H1 (cell line): ENCODE measurements at regions not wholly inside any gene's neighbourhood (a gene's known extent, or its start where the extent isn't known, plus 50 kb on each side); places are given as distances from the start of the nearest gene placed in this dataset.

ENCODE experiments used
- CTCF ChIA-PET: fragments of 300-600 bp; sonication (Branson Sonifier 250); formaldehyde crosslinking; loops from one replicate; lab custom pipeline; 2021; ENCODE audit not compliant: partially characterized antibody; lab: Charles Lee
- POLR2A ChIA-PET: fragments of 300-600 bp; sonication (Branson Sonifier 250); formaldehyde crosslinking; loops from one replicate; lab custom pipeline; 2021; ENCODE audit warnings: inconsistent platforms; ENCODE audit not compliant: partially characterized antibody; lab: Charles Lee
- DNase-seq, 2 experiments: peaks; one replicate each; pipeline versions ENCODE4 v3.0.0 to v3.0.0-alpha.2; 2010 to 2022; ENCODE audit warnings: low spot score in 2 of 2, low read depth in 1 of 2, mixed read lengths in 1 of 2
- FAIRE-seq: peaks from 2 replicates; lab custom pipeline; 2011; peaks lifted over from hg19 to GRCh38; lab: Jason Lieb, UNC
- H2AFZ ChIP-seq: 2 replicates; pipeline ENCODE4 v1.8.1; 2012; ENCODE audit warnings: low read length, inconsistent platforms
- H2AK5ac ChIP-seq: 2 replicates; pipeline ENCODE4 v1.6.1; 2013; ENCODE audit warnings: low read depth, low read length
- H2BK120ac ChIP-seq: replicated peaks from 2 replicates; pipeline ENCODE3; 2013; ENCODE audit warnings: low read depth, low read length, inconsistent platforms
- H2BK12ac ChIP-seq: 2 replicates; pipeline ENCODE4 v1.6.1; 2013; ENCODE audit warnings: low read depth, low read length
- H2BK15ac ChIP-seq: 2 replicates; pipeline ENCODE4 v1.6.1; 2013; ENCODE audit warnings: low read length
- H2BK20ac ChIP-seq: 2 replicates; pipeline ENCODE4 v1.6.1; 2013; ENCODE audit warnings: low read length
- H2BK5ac ChIP-seq: 2 replicates; pipeline ENCODE4 v1.6.1; 2013; ENCODE audit warnings: low read depth, low read length
- H3K14ac ChIP-seq: 2 replicates; pipeline ENCODE4 v1.6.1; 2013; ENCODE audit warnings: inconsistent platforms; ENCODE audit not compliant: insufficient read length
- H3K18ac ChIP-seq: 2 replicates; pipeline ENCODE4 v1.6.1; 2013; ENCODE audit warnings: low read length; ENCODE audit errors: extremely low read depth
- H3K23ac ChIP-seq: 2 replicates; pipeline ENCODE4 v1.6.1; 2013; ENCODE audit warnings: inconsistent platforms; ENCODE audit not compliant: insufficient read length
- H3K23me2 ChIP-seq: 2 replicates; pipeline ENCODE4 v1.6.1; 2013; ENCODE audit warnings: low read depth, low read length
- H3K27ac ChIP-seq: 2 replicates; pipeline ENCODE4 v1.6.1; 2011; ENCODE audit warnings: low read depth, low read length, inconsistent platforms
- H3K27me3 ChIP-seq, 4 experiments: replicated peaks in 1 of 4; 1 replicate in 1 of 4; 2 replicates in 3 of 4; pipeline versions ENCODE4 v1.6.1 to v1.8.1; 2011 to 2013; ENCODE audit warnings: low read length in 3 of 4, mild to moderate bottlenecking in 3 of 4, inconsistent platforms in 2 of 4, mixed read lengths in 2 of 4, moderate library complexity in 1 of 4; ENCODE audit not compliant: control insufficient read depth in 3 of 4, insufficient read depth in 3 of 4; ENCODE audit errors: extremely low read depth in 1 of 4
- H3K36me3 ChIP-seq, 4 experiments: 2 replicates each; pipeline versions ENCODE4 v1.6.1 to v1.8.1; 2011 to 2013; ENCODE audit warnings: mild to moderate bottlenecking in 4 of 4, low read length in 3 of 4, moderate library complexity in 2 of 4, control low read depth in 1 of 4, inconsistent platforms in 1 of 4; ENCODE audit not compliant: insufficient read depth in 4 of 4, control insufficient read depth in 2 of 4
- H3K4ac ChIP-seq: replicated peaks from 2 replicates; pipeline ENCODE3; 2013; ENCODE audit warnings: low read length, low read depth, mixed read lengths, inconsistent platforms; ENCODE audit not compliant: insufficient read length
- H3K4me1 ChIP-seq, 4 experiments: replicated peaks in 1 of 4; 1 replicate in 1 of 4; 2 replicates in 3 of 4; pipeline versions ENCODE4 v1.6.1 to v1.8.1; 2011 to 2013; ENCODE audit warnings: low read length in 3 of 4, inconsistent platforms in 2 of 4, mixed read lengths in 1 of 4; ENCODE audit not compliant: insufficient read depth in 4 of 4, control insufficient read depth in 3 of 4
- H3K4me2 ChIP-seq, 2 experiments: 2 replicates each; pipeline versions ENCODE4 v1.6.1 to v1.8.1; 2011 to 2013; ENCODE audit warnings: low read depth in 2 of 2, low read length in 2 of 2, control low read depth in 1 of 2, inconsistent platforms in 1 of 2, mild to moderate bottlenecking in 1 of 2; ENCODE audit not compliant: insufficient read depth in 1 of 2
- H3K4me3 ChIP-seq, 4 experiments: fragments of 200-600, 300-600 bp in 1 of 4; sonication (generic), shearing (Covaris generic), sonication (Bioruptor Twin) in 1 of 4; 2 replicates each; pipeline versions ENCODE4 v1.5.1 to v1.8.1; 2011 to 2016; ENCODE audit warnings: low read length in 4 of 4, low read depth in 3 of 4, control low read depth in 2 of 4, inconsistent platforms in 2 of 4, mild to moderate bottlenecking in 2 of 4, mixed read lengths in 1 of 4, moderate library complexity in 1 of 4; ENCODE audit not compliant: insufficient read depth in 2 of 4; ENCODE audit errors: extremely low read depth in 1 of 4
- H3K56ac ChIP-seq: replicated peaks from 2 replicates; pipeline ENCODE3; 2013; ENCODE audit warnings: low read depth, mild to moderate bottlenecking, mixed read lengths, low read length, inconsistent platforms; ENCODE audit not compliant: insufficient read length
- H3K79me1 ChIP-seq: 2 replicates; pipeline ENCODE4 v1.6.1; 2013; ENCODE audit warnings: low read depth, low read length, control low read depth
- H3K79me2 ChIP-seq, 2 experiments: 2 replicates each; pipeline versions ENCODE4 v1.6.1 to v1.8.1; 2012 to 2013; ENCODE audit warnings: low read length in 2 of 2, mild to moderate bottlenecking in 2 of 2, inconsistent platforms in 1 of 2; ENCODE audit not compliant: insufficient read depth in 2 of 2, control insufficient read depth in 1 of 2
- H3K9ac ChIP-seq, 4 experiments: replicated peaks in 1 of 4; 1 replicate in 1 of 4; 2 replicates in 3 of 4; pipeline versions ENCODE4 v1.6.1 to v1.8.1; 2011 to 2013; ENCODE audit warnings: low read depth in 3 of 4, low read length in 3 of 4, control low read depth in 2 of 4, mild to moderate bottlenecking in 2 of 4, moderate library complexity in 2 of 4, inconsistent platforms in 1 of 4; ENCODE audit errors: extremely low read depth in 1 of 4
- H3K9me3 ChIP-seq, 2 experiments: 2 replicates each; pipeline versions ENCODE4 v1.6.1 to v1.8.1; 2012 to 2013; ENCODE audit warnings: mild to moderate bottlenecking in 2 of 2, moderate library complexity in 2 of 2, control low read depth in 1 of 2, inconsistent platforms in 1 of 2, low read depth in 1 of 2, low read length in 1 of 2, mixed read lengths in 1 of 2; ENCODE audit not compliant: insufficient read depth in 2 of 2
- H4K20me1 ChIP-seq, 2 experiments: replicated peaks in 1 of 2; 2 replicates each; pipeline versions ENCODE3 to v1.8.1; 2011 to 2013; ENCODE audit warnings: inconsistent platforms in 2 of 2, low read length in 2 of 2, mild to moderate bottlenecking in 1 of 2; ENCODE audit not compliant: insufficient read depth in 2 of 2, control insufficient read depth in 1 of 2
- H4K5ac ChIP-seq: 2 replicates; pipeline ENCODE4 v1.6.1; 2013; ENCODE audit warnings: low read length, low read depth, mixed read lengths, inconsistent platforms; ENCODE audit not compliant: insufficient read length
- H4K8ac ChIP-seq: 2 replicates; pipeline ENCODE4 v1.8.0; 2013; ENCODE audit warnings: mild to moderate bottlenecking, moderate library complexity, low read length, inconsistent platforms; ENCODE audit not compliant: insufficient read depth; ENCODE audit errors: extremely low read depth
- H4K91ac ChIP-seq: replicated peaks from 2 replicates; pipeline ENCODE3; 2013; ENCODE audit warnings: low read length, mixed read lengths, inconsistent platforms; ENCODE audit not compliant: insufficient read length
- CTCF ChIP-seq, 3 experiments: IDR thresholded peaks; 1 replicate in 2 of 3; 2 replicates in 1 of 3; pipeline versions ENCODE4 v1.5.1 to v1.6.1; 2011; ENCODE audit warnings: low read length in 3 of 3, mild to moderate bottlenecking in 3 of 3, inconsistent platforms in 2 of 3, low read depth in 1 of 3, moderate library complexity in 1 of 3; ENCODE audit not compliant: insufficient read depth in 1 of 3; ENCODE audit errors: control extremely low read depth in 1 of 3
- FOSL1 ChIP-seq: IDR thresholded peaks from 2 replicates; pipeline ENCODE4 v1.6.1; 2011; ENCODE audit warnings: mild to moderate bottlenecking, low read depth, low read length, moderate library complexity; ENCODE audit not compliant: insufficient read depth
- JUND ChIP-seq: IDR thresholded peaks from 2 replicates; pipeline ENCODE4 v1.6.1; 2011; ENCODE audit warnings: mild to moderate bottlenecking, improper control_type of control experiment, low read length
- POLR2A ChIP-seq, 2 experiments: IDR thresholded peaks; 1 replicate in 1 of 2; 2 replicates in 1 of 2; pipeline ENCODE4 v1.6.1; 2011; ENCODE audit warnings: low read depth in 2 of 2, low read length in 2 of 2, mild to moderate bottlenecking in 2 of 2; ENCODE audit errors: control extremely low read depth in 1 of 2
- POLR2AphosphoS5 ChIP-seq: IDR thresholded peaks from 2 replicates; pipeline ENCODE4 v1.6.1; 2011; ENCODE audit warnings: low read depth, low read length
- RBBP5 ChIP-seq: IDR thresholded peaks from 2 replicates; pipeline ENCODE4 v1.7.1; 2012; ENCODE audit warnings: low read depth, mild to moderate bottlenecking, inconsistent platforms, low read length, moderate library complexity, borderline replicate concordance
- TCF12 ChIP-seq: IDR thresholded peaks from 2 replicates; pipeline ENCODE4 v1.6.1; 2011; ENCODE audit warnings: low read depth, mild to moderate bottlenecking, low read length
- USF2 ChIP-seq: IDR thresholded peaks from 2 replicates; pipeline ENCODE4 v1.6.1; 2011; ENCODE audit warnings: low read length, improper control_type of control experiment
- WGBS, 2 experiments: shearing (Covaris generic) in 1 of 2; methylation state at CpG; one replicate each; pipeline versions ENCODE4 v1.1.6 to v1.1.7; 2013 to 2015; ENCODE audit warnings: low lambda C conversion rate in 2 of 2, mixed read lengths in 2 of 2, inconsistent platforms in 1 of 2, low coverage in 1 of 2, missing lambda C conversion rate in 1 of 2; ENCODE audit not compliant: insufficient replicate concordance in 2 of 2, insufficient coverage in 1 of 2, insufficient read length in 1 of 2; ENCODE audit errors: extremely low coverage in 1 of 2, missing lambda C conversion rate in 1 of 2; 5-methylcytosine and 5-hydroxymethylcytosine counted together

- H3K23ac ChIP-seq: no peak overlapping the region
- no peak overlapping the region for H3K27ac ChIP-seq
- H2BK120ac ChIP-seq: no peak overlapping the region
- no peak for DNase-seq
- no peak overlapping the region for H4K5ac ChIP-seq
- no peak for FAIRE-seq
- no peak overlapping the region for H3K56ac ChIP-seq
- H2BK20ac ChIP-seq: no peak overlapping the region
- H3K36me3 ChIP-seq: no peaks in the 10 kb centered on the region
- H3K4me3 ChIP-seq: no peak overlapping the region
- H3K4ac ChIP-seq: no peak overlapping the region
- no peak overlapping the region for H3K9ac ChIP-seq
- no peaks in the 10 kb centered on the region for H3K79me2 ChIP-seq
- no peak overlapping the region for H4K91ac ChIP-seq
- 96% methylated on average over 3 of the region's 3 CpGs; no CpG with 5 or more reads in 1 of the 2 experiments for WGBS, 2 experiments
- H2AK5ac ChIP-seq: no peak overlapping the region
- no peak overlapping the region for H2BK15ac ChIP-seq
- H3K79me1 ChIP-seq: no peaks in the 10 kb centered on the region
- H3K18ac ChIP-seq: no peak overlapping the region
- H2BK12ac ChIP-seq: no peak overlapping the region
- no peaks in the 10 kb centered on the region for H3K9me3 ChIP-seq
- POLR2A ChIA-PET: interaction anchor here (1.5 kb wide), 1 partner anchor 22 kb away, joined by 3 read pairs; no protein-coding TSS in a partner anchor
- no peak overlapping the region for H2BK5ac ChIP-seq
- peaks cover 3 to 20% (median 12%) of the 10 kb centered on the region in 4 experiments; a peak in 6 of 7 replicates for H3K4me1 ChIP-seq
- H4K8ac ChIP-seq: no peak overlapping the region
- H3K14ac ChIP-seq: no peak overlapping the region
- no peak overlapping the region for H3K4me2 ChIP-seq
- H3K27me3 ChIP-seq: 0 out of 7 replicates have a peak, but pooled peaks cover 0 to 3% (median 0%) of the 10 kb centered on the region in 4 experiments
- H4K20me1 ChIP-seq: no peaks in the 10 kb centered on the region
- H2AFZ ChIP-seq: no peak overlapping the region
- CTCF ChIA-PET: interaction anchor here (0.9 to 4.4 kb wide), 7 partner anchors 20 to 216 kb away, joined by 3 to 29 read pairs (median 4); no protein-coding TSS in a partner anchor
- H3K23me2 ChIP-seq: no peaks in the 10 kb centered on the region; the same call in 1 of the 2 replicates
- no peak for TF ChIP-seq TCF12
- no peak for TF ChIP-seq CTCF (IDR thresholded peaks at IDR 0.05; ENCODE audit: control extremely low read depth in 1 of 3, insufficient read depth in 1 of 3, low read depth in 1 of 3, low read length in 3 of 3)
- no peak for TF ChIP-seq RBBP5
- TF ChIP-seq USF2: no peak
- no peak for TF ChIP-seq POLR2A (IDR thresholded peaks at IDR 0.05; ENCODE audit: control extremely low read depth in 1 of 2, low read depth in 2 of 2, low read length in 2 of 2)
- no peak for TF ChIP-seq JUND
- no peak for TF ChIP-seq FOSL1
- TF ChIP-seq POLR2AphosphoS5: no peak
Measured at GRCh38 chr2:216302981-216303676, 69.2 kb downstream of the MARCHF4 start.
